HCT116 (cell line): ENCODE measurements at regions not wholly inside any gene's neighbourhood (a gene's known extent, or its start where the extent isn't known, plus 50 kb on each side); places are given as distances from the start of the nearest gene placed in this dataset.

Source experiments
- ATAC-seq: fragments of 200-7000 bp; cut with Tn5 transposase; 2 replicates; pipeline ENCODE4 v1.9.1; 2020; ENCODE audit warnings: mild to moderate bottlenecking, moderate library complexity
- BruUV-seq: library from RNA; stranded (reverse); fragments of 400-500 nt; replicated peaks from 2 replicates; lab custom pipeline; 2021; lab: Mats Ljungman, UMichigan
- CTCF ChIA-PET: fragments of 300-600 bp; sonication (Branson Sonifier 250); formaldehyde crosslinking; loops from one replicate; lab custom pipeline; 2021; ENCODE audit warnings: antibody characterized with exemption; lab: Charles Lee
- POLR2A ChIA-PET: fragments of 300-600, 350-600 bp; sonication (Branson Sonifier 250); formaldehyde crosslinking; loops from one replicate; lab custom pipeline; 2021; ENCODE audit warnings: antibody characterized with exemption; lab: Charles Lee
- RAD21 ChIA-PET, 2 experiments: fragments of 300-600 bp; sonication (Branson Sonifier 250); formaldehyde crosslinking; loops; one replicate each; lab custom pipeline; 2023; ENCODE audit warnings: low total read pairs in 2 of 2; ENCODE audit not compliant: uncharacterized antibody in 2 of 2, unreplicated experiment in 2 of 2, low non-redundant PET in 1 of 2; lab: Charles Lee
- DNase-seq: peaks from one replicate; pipeline ENCODE4 v3.0.0-alpha.2; 2010; ENCODE audit warnings: low read depth, low spot score
- H2AFZ ChIP-seq: fragments of 200-600 bp; shearing (Covaris generic), sonication (generic); 2 replicates; pipeline ENCODE4 v1.6.1; 2017; ENCODE audit warnings: low read depth, mixed run types, mixed read lengths, antibody characterized with exemption, low read length; ENCODE audit not compliant: poor library complexity, severe bottlenecking
- H3K27ac ChIP-seq: 2 replicates; pipeline ENCODE4 v1.5.1; 2012; ENCODE audit warnings: low read depth, low read length
- H3K27me3 ChIP-seq: fragments of 200-600 bp; sonication (generic); 2 replicates; pipeline ENCODE4 v1.6.1; 2016; ENCODE audit warnings: mixed run types, low read length, mixed read lengths; ENCODE audit not compliant: insufficient read depth
- H3K36me3 ChIP-seq, 2 experiments: fragments of 200-500 bp in 1 of 2; fragments of 200-600 bp in 1 of 2; sonication (Bioruptor generic) in 1 of 2; sonication (generic) in 1 of 2; 2 replicates each; pipeline versions ENCODE4 v1.5.1 to v1.6.1; 2014 to 2016; ENCODE audit warnings: low read length in 2 of 2, inconsistent platforms in 1 of 2, mixed read lengths in 1 of 2, mixed run types in 1 of 2; ENCODE audit not compliant: insufficient read depth in 2 of 2, control insufficient read depth in 1 of 2
- H3K4me1 ChIP-seq, 2 experiments: fragments of 200-600 bp in 1 of 2; sonication (generic) in 1 of 2; 2 replicates each; pipeline versions ENCODE4 v1.5.1 to v1.6.1; 2012 to 2017; ENCODE audit warnings: low read length in 2 of 2, inconsistent platforms in 1 of 2, mild to moderate bottlenecking in 1 of 2, mixed read lengths in 1 of 2, mixed run types in 1 of 2, moderate library complexity in 1 of 2; ENCODE audit not compliant: insufficient read depth in 2 of 2, control insufficient read depth in 1 of 2
- H3K4me2 ChIP-seq: fragments of 200-600 bp; sonication (generic); 2 replicates; pipeline ENCODE4 v1.6.1; 2017; ENCODE audit warnings: mixed run types, low read length, mixed read lengths
- H3K4me3 ChIP-seq, 2 experiments: fragments of 200-600 bp in 1 of 2; sonication (generic) in 1 of 2; replicated peaks in 1 of 2; 2 replicates each; pipeline ENCODE4 v1.5.1; 2011 to 2016; ENCODE audit warnings: low read length in 2 of 2, control low read depth in 1 of 2, low read depth in 1 of 2, mild to moderate bottlenecking in 1 of 2, mixed read lengths in 1 of 2, mixed run types in 1 of 2
- H3K79me2 ChIP-seq: fragments of 200-600 bp; sonication (generic); 2 replicates; pipeline ENCODE4 v1.6.1; 2017; ENCODE audit warnings: mild to moderate bottlenecking, mixed run types, low read length, moderate library complexity, mixed read lengths; ENCODE audit not compliant: insufficient read depth
- H3K9ac ChIP-seq: fragments of 200-600 bp; sonication (generic); 2 replicates; pipeline ENCODE4 v1.6.1; 2016; ENCODE audit warnings: low read length, mixed read lengths
- H3K9me2 ChIP-seq: fragments of 200-600 bp; sonication (generic), shearing (Covaris generic); 2 replicates; pipeline ENCODE4 v1.6.1; 2017; ENCODE audit warnings: mixed run types, mild to moderate bottlenecking, moderate library complexity; ENCODE audit not compliant: insufficient read depth
- H3K9me3 ChIP-seq, 2 experiments: fragments of 200-500 bp in 1 of 2; fragments of 200-600 bp in 1 of 2; sonication (Bioruptor generic) in 1 of 2; sonication (generic) in 1 of 2; 2 replicates each; pipeline ENCODE4 v1.6.1; 2014 to 2017; ENCODE audit warnings: low read length in 2 of 2, mixed read lengths in 2 of 2, inconsistent platforms in 1 of 2, low read depth in 1 of 2, mild to moderate bottlenecking in 1 of 2, mixed run types in 1 of 2, moderate library complexity in 1 of 2; ENCODE audit not compliant: control insufficient read depth in 1 of 2, insufficient read depth in 1 of 2
- H4K20me1 ChIP-seq: fragments of 200-600 bp; sonication (generic), shearing (Covaris generic); 2 replicates; pipeline ENCODE4 v1.6.1; 2017; ENCODE audit warnings: mixed run types, mild to moderate bottlenecking, moderate library complexity; ENCODE audit not compliant: insufficient read depth
- CBX3 ChIP-seq: IDR thresholded peaks from 2 replicates; pipeline ENCODE4 v1.6.1; 2012; ENCODE audit warnings: low read depth
- CTCF ChIP-seq, 3 experiments: fragments of 200-600 bp in 1 of 3; sonication (generic) in 1 of 3; IDR thresholded peaks in 2 of 3; conservative IDR thresholded peaks in 1 of 3; 2 replicates each; pipeline ENCODE4 v1.5.1; 2012 to 2017; ENCODE audit warnings: low read depth in 2 of 3, low read length in 2 of 3, antibody characterized with exemption in 1 of 3, borderline replicate concordance in 1 of 3, control low read depth in 1 of 3, mild to moderate bottlenecking in 1 of 3, mixed read lengths in 1 of 3, mixed run types in 1 of 3, moderate library complexity in 1 of 3; ENCODE audit not compliant: insufficient read depth in 1 of 3
- EZH2 ChIP-seq: fragments of 200-600 bp; sonication (generic); IDR thresholded peaks from 2 replicates; pipeline ENCODE4 v1.6.1; 2017; ENCODE audit warnings: antibody characterized with exemption, mixed run types
- POLR2A ChIP-seq: IDR thresholded peaks from 2 replicates; pipeline ENCODE4 v1.7.0; 2011; ENCODE audit warnings: borderline replicate concordance; ENCODE audit not compliant: insufficient read depth, insufficient read length; ENCODE audit errors: extremely low read depth
- TCF7L2 ChIP-seq: IDR thresholded peaks from 2 replicates; pipeline ENCODE4 v1.7.0; 2011; ENCODE audit warnings: borderline replicate concordance, inconsistent platforms; ENCODE audit not compliant: insufficient read depth, insufficient read length; ENCODE audit errors: extremely low read depth
- ZBTB33 ChIP-seq: IDR thresholded peaks from 2 replicates; pipeline ENCODE4 v1.6.1; 2011; ENCODE audit warnings: mild to moderate bottlenecking, low read length, moderate library complexity; ENCODE audit not compliant: insufficient replicate concordance; ENCODE audit errors: extremely low read depth
- ZFX ChIP-seq: fragments of 450-650 bp; IDR thresholded peaks from 2 replicates; pipeline ENCODE4 v1.6.1; 2017
- ZNF274 ChIP-seq: fragments of 200-500 bp; sonication (Bioruptor generic); IDR thresholded peaks from 2 replicates; pipeline ENCODE4 v1.6.1; 2014; ENCODE audit warnings: mild to moderate bottlenecking, low read depth, low read length, inconsistent platforms
- intact Hi-C: fragments of 100-400 bp; cut with micrococcal nuclease; formaldehyde crosslinking; loops from 2 replicates; pipeline ENCODE4 v1.10.0; 2022

GRCh38 chr6:12480379-12480778 is 190.2 kb downstream of the EDN1 start (continued):
- TF ChIP-seq EZH2 (no peak), ZBTB33 (no peak)

GRCh38 chr6:12481292-12481691 is 191.1 kb downstream of the EDN1 start:
- ChIA-PET POLR2A (no interaction called here), RAD21 (no interaction called here), CTCF (interaction anchor here (1.2 to 3.5 kb wide), 7 partner anchors 13 to 191 kb away, joined by 3 to 22 read pairs (median 4); partner anchors contain the start of gene EDN1)
- H2AFZ ChIP-seq, result no peak overlapping the region
- no peak overlapping the region for H3K4me2 ChIP-seq
- no TSS peak for BruUV-seq
- H3K27me3 ChIP-seq, result no peaks in the 10 kb centered on the region
- TF ChIP-seq EZH2 (no peak), TCF7L2 (no peak), CBX3 (no peak), ZNF274 (no peak), ZFX (no peak), POLR2A (no peak), CTCF (IDR thresholded peaks at IDR 0.05 in 2 of 3, conservative IDR thresholded peaks at IDR 0.05 in 1 of 3; ENCODE audit: borderline replicate concordance in 1 of 3, insufficient read depth in 1 of 3, low read depth in 2 of 3, low read length in 2 of 3) (no peak)
- no peaks in the 10 kb centered on the region for H4K20me1 ChIP-seq
- intact Hi-C loops, result loop anchor here (5.0 kb wide), 1 partner anchor 189 kb away; the partner anchor contains the start of gene EDN1
- no peaks in the 10 kb centered on the region for H3K79me2 ChIP-seq
- H3K4me3 ChIP-seq, result no peak overlapping the region
- no peaks in the 10 kb centered on the region for H3K9me2 ChIP-seq
- no peak for DNase-seq
- H3K27ac ChIP-seq, result no peak overlapping the region
- no peak for ATAC-seq
- H3K4me1 ChIP-seq, result peaks cover 10 to 31% of the 10 kb centered on the region in 2 experiments
- no peaks in the 10 kb centered on the region for H3K36me3 ChIP-seq
- H3K9me3 ChIP-seq, result no peaks in the 10 kb centered on the region
- H3K9ac ChIP-seq, result no peak overlapping the region
